ENCODE measurements at regions not wholly inside any gene's neighbourhood (a gene's known extent, or its start where the extent isn't known, plus 50 kb on each side); places are given as distances from the start of the nearest gene placed in this dataset.

GRCh38 chr2:111617299-111618225 is 266.4 kb downstream of the ANAPC1 start:
- peaks cover 4% of the 10 kb centered on the region for H3K9me1 ChIP-seq (ENCODE audit: insufficient read depth, low read length)
- H3K27me3 ChIP-seq (ENCODE audit: control insufficient read depth, insufficient read depth, low read length): no peaks in the 10 kb centered on the region; the same call in none of the 2 replicates
- H4K8ac ChIP-seq (ENCODE audit: low read depth in 2 of 2, low read length in 2 of 2): no peak overlapping the region
- DNase-seq: peak; percentile 61
- H2BK15ac ChIP-seq (ENCODE audit: low read depth, low read length): peak overlapping the region; percentile 5; the same call in 1 of the 3 replicates
- intact Hi-C loops (cut with micrococcal nuclease) (no loop called here), dilution Hi-C loops (cut with HindIII; ENCODE audit: low sequenced_read_pairs, unreplicated experiment) (no loop called here), in situ Hi-C loops (cut with MboI; ENCODE audit: low sequenced_read_pairs) (no loop called here)
- H4K91ac ChIP-seq (ENCODE audit: insufficient read depth, low read depth, low read length): no peak overlapping the region
- H2AK9ac ChIP-seq (replicated peaks; ENCODE audit: low read depth, low read length, poor library complexity): no peak overlapping the region
- BruUV-seq (replicated peaks): no TSS peak
- ChIA-PET POLR2A (ENCODE audit: unreplicated experiment) (interaction anchor here (0.7 kb wide), 1 partner anchor 16 kb away, joined by 3 read pairs; no protein-coding TSS in a partner anchor), CTCF (no interaction called here)
- H2AFZ ChIP-seq (replicated peaks; ENCODE audit: low read length, poor library complexity): peak overlapping the region; percentile 34
- H4K20me1 ChIP-seq (ENCODE audit: insufficient read depth, low read length): no peaks in the 10 kb centered on the region
- no peaks in the 10 kb centered on the region for H3K36me3 ChIP-seq (ENCODE audit: control insufficient read depth, insufficient read depth, low read length)
- H3K4me2 ChIP-seq (ENCODE audit: low read depth, low read length): no peak overlapping the region
- peak; percentile 42 for ATAC-seq (ENCODE audit: low read depth)
- 0 out of 2 replicates have a peak overlapping the region, but pooled peaks have one; percentile 8 for H2BK120ac ChIP-seq (ENCODE audit: low read depth, low read length)
- H3K4ac ChIP-seq (ENCODE audit: low read depth, low read length): peak overlapping the region; percentile 55; the same call in 1 of the 2 replicates
- no peak overlapping the region for H3K27ac ChIP-seq (ENCODE audit: insufficient read depth, low read length)
- no peak overlapping the region for H3K9ac ChIP-seq (ENCODE audit: low read depth, low read length)
- peak overlapping the region; percentile 9; the same call in 1 of the 2 replicates for H2BK20ac ChIP-seq (ENCODE audit: low read depth, low read length)
- peak overlapping the region; percentile 72 for H2AK5ac ChIP-seq (ENCODE audit: low read depth, low read length)
- no peak for TF ChIP-seq FOS (IDR thresholded peaks at IDR 0.05; ENCODE audit: low read depth, low read length)
- H3K79me1 ChIP-seq (ENCODE audit: low read depth in 1 of 2, low read length in 2 of 2): no peaks in the 10 kb centered on the region
- H3K9me3 ChIP-seq (ENCODE audit: control insufficient read depth, insufficient read depth, low read length): no peaks in the 10 kb centered on the region; the same call in 1 of the 2 replicates
- H3K18ac ChIP-seq (ENCODE audit: low read depth, low read length): no peak overlapping the region; the same call in 1 of the 2 replicates
- H3K23ac ChIP-seq (ENCODE audit: low read depth, low read length): no peak overlapping the region
- peak overlapping the region; percentile 48; the same call in 1 of the 2 replicates for H3K14ac ChIP-seq (replicated peaks; ENCODE audit: low read depth, low read length)
- 100% methylated on average over 1 of the region's 9 CpGs; no CpG with 5 or more reads in 1 of the 2 experiments for WGBS, 2 experiments (ENCODE audit: extremely low coverage in 2 of 2, insufficient read length in 1 of 2)
- H2BK5ac ChIP-seq (ENCODE audit: low read depth, low read length, poor library complexity, severe bottlenecking): no peak overlapping the region
- H3K56ac ChIP-seq (ENCODE audit: extremely low read depth, insufficient read depth, low read length): no peak overlapping the region
- H3K4me1 ChIP-seq (ENCODE audit: control insufficient read depth, insufficient read depth, low read length): peaks cover 7% of the 10 kb centered on the region; the same call in 1 of the 2 replicates
- no peak overlapping the region for H4K5ac ChIP-seq (ENCODE audit: low read depth, low read length)
- H3K4me3 ChIP-seq (ENCODE audit: insufficient read depth, low read depth, low read length): no peak overlapping the region
